Stimulated activated CD8-positive, alpha-beta memory T cell treated with anti-CD3 and anti-CD28 coated beads, Interleukin-15, amount 100 ng/mL, for 4 hours (primary cell): ENCODE measurements at regions not wholly inside any gene's neighbourhood (a gene's known extent, or its start where the extent isn't known, plus 50 kb on each side); places are given as distances from the start of the nearest gene placed in this dataset.
"Not testable (repeated sequence)": the region's sequence is repeated elsewhere in the genome, so short reads cannot be mapped to it uniquely, and the experiment has no call there.

Experiments
- DNase-seq, 2 donors: peaks; one replicate each; pipeline ENCODE4 v3.0.0-alpha.2; 2020; ENCODE audit warnings: low read depth in 2 of 2

DNA sequence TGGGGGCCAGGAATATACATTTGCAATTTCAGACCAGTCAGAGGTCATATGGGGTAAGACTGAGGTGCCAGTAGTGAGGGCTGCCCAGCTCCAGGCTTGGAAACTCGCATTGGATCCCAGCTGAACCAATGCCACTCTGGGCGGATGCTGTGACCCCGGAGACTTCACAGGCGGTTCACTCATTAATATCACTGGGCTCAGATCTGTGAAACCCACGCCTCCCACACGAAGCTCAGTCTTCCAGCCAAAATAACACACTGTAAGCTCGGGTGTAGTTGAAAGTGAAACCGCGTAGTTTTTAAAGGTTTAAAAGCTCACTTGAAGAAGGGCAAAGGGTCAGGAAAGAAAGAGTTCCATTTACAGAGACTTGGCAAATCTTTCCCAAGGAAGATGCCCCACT is 254.8 kb downstream of the FOXL1 start:
- no peak for DNase-seq

GRCh38 chr16:86834451-86835035 is 256.2 kb downstream of the FOXL1 start:
- DNase-seq, result no peak

- DNase-seq, result no peak
Observed at GRCh38 chr16:86835982-86836381, 257.6 kb downstream of the FOXL1 start.

GRCh38 chr16:86836503-86837129 is 258.3 kb downstream of the FOXL1 start:
- DNase-seq, result no peak

DNA sequence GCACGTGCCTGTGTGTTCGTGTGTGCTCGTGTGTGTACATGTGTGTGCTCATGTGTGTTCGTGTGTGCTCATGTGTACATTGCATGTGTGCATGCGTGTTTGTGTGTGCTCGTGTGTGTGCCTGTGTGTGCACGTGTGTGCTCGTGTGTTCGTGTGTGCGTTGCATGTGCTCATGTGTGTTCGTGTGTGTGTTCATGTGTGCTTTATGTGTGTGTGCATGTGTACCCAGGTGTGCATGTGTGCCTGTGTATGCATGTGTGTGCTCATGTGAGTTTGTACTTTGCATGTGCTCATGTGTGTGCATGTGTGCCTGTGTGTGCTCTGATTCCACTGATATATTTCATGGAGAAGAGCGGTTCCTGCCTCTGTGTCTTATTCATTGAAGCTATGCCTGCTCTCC is 265.5 kb downstream of the FOXL1 start:
- no peak for DNase-seq

- no peak for DNase-seq
Observed at GRCh38 chr16:86844695-86845094, 266.3 kb downstream of the FOXL1 start.

DNA sequence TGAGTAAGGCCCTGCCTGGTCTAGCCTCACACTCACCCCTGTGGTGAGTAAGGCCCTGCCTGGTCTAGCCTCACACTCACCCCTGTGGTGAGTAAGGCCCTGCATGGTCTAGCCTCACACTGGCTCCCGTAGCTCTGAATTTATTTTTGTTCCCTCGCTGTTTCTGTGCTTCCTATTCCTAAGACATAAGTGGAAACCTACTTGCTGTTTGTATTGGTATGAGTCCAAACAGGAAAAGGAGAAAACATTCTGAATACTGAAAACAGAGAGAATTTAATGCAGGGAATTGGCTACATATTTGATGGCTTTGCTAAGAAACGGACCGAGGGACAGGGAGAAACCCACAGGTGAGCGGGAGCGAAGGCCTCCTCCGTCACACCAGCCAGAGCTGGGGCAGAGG is 267.8 kb downstream of the FOXL1 start:
- DNase-seq, result no peak

GRCh38 chr16:86848821-86849220 is 270.5 kb downstream of the FOXL1 start:
- DNase-seq, result no peak

DNA sequence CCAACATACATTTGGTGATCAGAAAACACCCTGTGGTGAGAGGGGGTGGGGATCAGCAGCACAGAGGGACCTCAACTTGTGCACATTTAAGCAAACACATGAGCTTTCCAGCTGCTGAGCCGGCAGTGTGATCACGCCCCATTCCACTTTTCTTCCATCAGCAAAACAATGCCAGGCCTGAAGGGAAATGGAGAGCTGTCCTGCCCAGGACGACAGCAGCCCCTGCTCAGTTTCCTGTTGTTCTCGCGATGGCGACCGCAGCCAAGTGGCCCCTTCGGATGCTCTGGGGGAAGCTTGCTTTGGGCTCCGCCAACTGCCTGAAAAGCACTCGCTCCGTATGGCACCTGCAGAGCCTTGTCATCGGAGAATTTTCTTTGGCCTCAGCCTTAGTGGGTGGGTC is 272.3 kb downstream of the FOXL1 start:
- DNase-seq, result no peak

DNA sequence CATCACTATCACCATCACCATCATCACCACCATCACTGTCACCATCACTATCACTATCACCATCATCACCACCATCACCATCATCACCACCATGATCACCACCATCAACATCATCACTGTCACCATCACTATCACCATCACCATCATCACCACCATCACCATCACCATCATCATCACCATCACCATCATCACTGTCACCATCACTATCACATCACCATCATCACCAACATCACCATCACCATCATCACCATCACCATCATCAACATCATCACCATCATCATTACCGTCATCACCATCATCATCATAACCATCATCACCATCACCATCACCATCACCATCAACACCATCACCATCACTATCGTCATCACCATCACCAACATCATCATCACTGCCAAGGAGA is 273.8 kb downstream of the FOXL1 start:
- DNase-seq, result no peak

DNA sequence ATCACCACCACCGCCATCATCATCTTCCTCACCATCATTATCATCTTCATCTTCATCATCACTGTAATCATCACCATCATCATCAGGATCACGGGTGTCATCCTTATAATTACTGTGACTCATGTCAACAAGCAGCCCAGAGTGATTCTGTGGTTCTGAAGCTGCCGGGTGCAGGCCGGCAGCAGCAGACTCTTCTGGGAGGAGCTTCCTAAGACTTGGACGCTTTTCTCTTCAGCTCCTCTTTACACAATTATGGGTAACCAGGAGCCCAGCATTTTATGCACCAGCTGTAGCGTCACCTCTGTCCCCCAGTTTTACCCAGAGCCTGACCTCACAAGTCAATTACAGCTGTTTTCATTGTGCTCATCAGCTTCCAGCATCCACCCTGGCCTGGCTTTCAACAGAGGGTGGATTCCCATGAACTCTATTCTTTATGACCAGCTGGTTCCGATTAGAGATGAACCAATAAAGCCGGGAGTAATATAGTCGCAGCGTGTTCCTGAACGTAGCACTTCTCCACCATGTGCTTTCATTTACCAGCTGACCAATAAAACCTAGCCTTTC is 275.8 kb downstream of the FOXL1 start:
- no peak for DNase-seq

DNA sequence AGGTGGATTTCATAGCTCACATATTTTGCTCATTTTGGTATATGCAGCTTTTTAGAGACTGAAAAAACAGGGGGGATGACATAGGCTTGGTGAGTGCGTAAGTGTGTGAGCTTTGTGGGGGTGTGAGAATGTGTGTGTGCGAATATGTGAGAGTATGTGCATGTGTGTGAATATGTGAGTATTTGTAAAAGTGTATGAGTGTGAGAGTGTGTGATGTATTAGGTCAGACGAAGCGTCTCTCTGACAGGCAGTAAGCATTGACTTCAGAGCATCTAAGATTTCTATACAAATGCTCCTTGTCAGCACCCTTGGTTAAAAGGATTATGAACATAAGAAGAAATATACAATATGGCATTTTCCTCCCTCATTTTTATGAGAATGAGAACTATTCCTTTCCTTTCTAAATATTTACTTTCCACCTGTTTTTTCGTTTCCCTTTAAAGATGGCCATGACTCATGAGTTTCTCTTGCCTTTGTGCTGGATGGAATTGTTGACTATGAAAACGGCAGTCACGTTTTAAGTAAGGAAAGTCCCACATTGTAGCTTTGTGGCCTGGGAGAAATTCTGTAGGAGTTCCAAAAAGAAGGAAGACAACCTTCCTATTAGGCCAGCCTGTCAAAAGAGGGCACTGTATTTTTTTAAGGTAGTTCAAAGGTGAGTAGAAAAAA is 276.4 kb downstream of the FOXL1 start:
- no peak for DNase-seq

GRCh38 chr16:86856946-86857586 is 278.7 kb downstream of the FOXL1 start:
- DNase-seq, result no peak

GRCh38 chr16:86857807-86858206 is 279.5 kb downstream of the FOXL1 start:
- DNase-seq, result no peak

GRCh38 chr16:86858501-86858900 is 280.2 kb downstream of the FOXL1 start:
- no peak for DNase-seq

DNA sequence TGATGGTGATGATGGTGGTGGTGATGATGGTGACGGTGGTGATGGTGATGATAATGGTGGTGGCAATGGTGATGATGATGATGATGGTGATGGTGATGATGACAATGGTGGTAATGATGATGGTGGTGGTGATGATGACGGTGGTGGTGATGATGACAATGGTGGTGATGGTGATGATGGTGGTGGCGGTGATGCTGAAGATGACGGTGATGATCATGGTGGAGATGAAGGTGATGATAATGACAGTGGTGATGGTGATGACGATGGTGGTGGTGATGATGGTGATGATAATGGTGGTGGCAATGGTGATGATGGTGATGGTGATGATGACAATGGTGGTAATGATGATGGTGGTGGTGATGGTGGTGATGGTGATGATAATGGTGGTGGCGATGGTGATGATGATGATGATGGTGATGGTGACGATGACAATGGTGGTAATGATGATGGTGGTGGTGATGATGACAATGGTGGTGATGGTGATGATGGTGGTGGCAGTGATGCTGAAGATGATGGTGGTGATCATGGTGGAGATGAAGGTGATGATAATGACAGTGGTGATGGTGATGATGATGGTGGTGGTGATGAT is 283.0 kb downstream of the FOXL1 start:
- DNase-seq, result not testable (repeated sequence)

DNA sequence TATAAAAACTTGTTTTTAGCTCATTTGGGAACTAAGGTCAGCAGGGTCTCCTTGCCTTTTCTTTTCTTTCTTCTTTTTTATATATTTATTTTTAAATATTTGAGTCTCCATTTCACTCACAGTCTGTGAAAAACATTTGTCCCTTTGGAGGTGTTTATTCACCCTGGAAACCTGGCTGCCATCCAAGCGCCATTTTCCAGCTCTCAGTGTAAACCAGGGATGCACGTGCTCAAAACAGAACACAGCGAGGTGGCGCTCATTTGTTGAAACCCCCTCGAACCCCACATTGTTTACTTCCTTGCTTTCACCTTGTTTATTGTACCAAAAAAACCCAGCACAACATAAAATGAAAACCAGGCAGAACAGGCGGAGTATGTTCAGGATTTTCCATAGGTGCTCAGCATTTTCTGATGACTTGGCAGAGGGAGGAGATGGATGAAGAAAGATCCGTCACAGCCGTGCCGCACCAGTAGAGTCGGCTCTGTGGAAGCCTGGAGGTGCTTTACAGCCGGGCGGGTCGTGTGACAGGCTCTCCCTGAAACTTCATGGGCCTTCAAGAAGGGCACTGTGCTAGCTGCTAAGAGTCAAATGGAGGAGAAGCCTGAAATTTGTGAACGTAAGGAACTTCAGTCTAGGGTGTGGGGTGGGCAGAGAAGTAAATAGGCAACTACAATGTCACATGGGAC is 284.4 kb downstream of the FOXL1 start:
- no peak for DNase-seq

- no peak for DNase-seq
Observed at GRCh38 chr16:86863609-86864008, 285.3 kb downstream of the FOXL1 start.

DNA sequence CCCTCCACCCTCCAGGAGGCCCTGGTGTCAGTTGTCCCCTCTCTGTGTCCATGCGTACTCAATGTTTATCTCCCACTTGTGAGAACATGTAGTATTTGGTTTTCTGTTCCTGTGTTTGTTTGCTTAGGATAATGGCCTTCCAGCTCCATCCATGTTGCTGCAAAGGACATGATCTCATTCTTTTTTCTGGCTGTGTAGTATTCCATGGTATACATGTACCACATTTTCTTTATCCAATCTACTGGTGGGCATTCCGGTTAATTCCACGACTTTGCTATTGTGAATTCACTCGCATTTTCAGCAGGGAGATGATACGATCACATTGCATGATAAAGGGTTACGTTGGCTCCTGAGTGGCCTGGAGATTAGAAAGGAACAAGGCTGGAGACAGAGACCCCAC is 286.2 kb downstream of the FOXL1 start:
- no peak for DNase-seq

DNA sequence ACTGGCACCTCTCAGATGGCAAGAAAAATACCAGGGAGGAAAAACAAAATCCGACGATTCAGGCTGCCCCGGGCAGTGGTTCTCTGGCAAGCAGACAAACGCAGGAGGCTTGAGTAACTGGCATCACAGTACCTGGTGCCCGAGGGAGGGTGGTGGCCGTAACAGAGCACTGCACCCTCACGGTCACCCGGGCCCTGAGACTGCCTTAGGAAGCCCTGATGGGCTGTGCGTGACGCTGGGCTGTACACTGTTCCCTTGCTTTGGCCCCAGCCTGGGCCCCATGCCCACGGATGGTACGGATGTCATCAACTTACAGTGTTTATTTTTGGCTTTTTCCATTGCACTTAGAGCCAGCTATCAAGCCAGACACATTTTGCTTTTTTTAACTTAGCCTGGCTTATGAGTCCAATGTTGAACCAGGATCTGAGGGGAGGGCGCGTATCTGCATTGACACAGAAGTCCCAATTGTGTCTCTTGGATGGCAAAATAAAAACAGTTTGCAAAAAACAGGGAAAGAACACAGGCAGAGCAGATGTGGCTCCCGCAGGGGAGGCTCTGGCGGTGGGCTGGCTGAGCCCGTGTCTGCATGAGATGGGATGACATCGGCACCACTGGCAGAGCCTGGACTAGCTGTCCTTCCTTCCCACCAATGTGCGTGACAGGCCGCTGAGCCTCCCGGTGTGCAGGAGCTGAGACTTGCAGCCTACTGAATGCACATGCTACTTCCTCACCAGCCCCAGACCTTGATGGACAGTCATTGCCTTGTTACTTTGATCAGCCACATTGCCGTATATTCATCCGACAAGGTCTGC is 287.7 kb downstream of the FOXL1 start:
- no peak for DNase-seq
